ENCODE measurements at regions not wholly inside any gene's neighbourhood (a gene's known extent, or its start where the extent isn't known, plus 50 kb on each side); places are given as distances from the start of the nearest gene placed in this dataset.

- no peaks in the 10 kb centered on the region for H3K4me1 ChIP-seq (ENCODE audit: low read depth)
- TF ChIP-seq CTCF (IDR thresholded peaks at IDR 0.05): no peak
- ATAC-seq (no peak), DNase-seq (no peak)
- intact Hi-C loops (cut with DNase I, micrococcal nuclease): no loop called here
- H3K9me3 ChIP-seq: peaks cover 4% of the 10 kb centered on the region
- no peaks in the 10 kb centered on the region for H3K36me3 ChIP-seq (ENCODE audit: low read depth)
- no peak overlapping the region for H3K4me3 ChIP-seq
Measured at GRCh38 chr20:21874921-21875320, 169.5 kb downstream of the PAX1 start.

GRCh38 chr20:21874127-21874526 is 168.7 kb downstream of the PAX1 start:
- no peak overlapping the region for H3K4me3 ChIP-seq
- no peaks in the 10 kb centered on the region for H3K36me3 ChIP-seq (ENCODE audit: low read depth)
- ATAC-seq (no peak), DNase-seq (no peak)
- TF ChIP-seq CTCF (IDR thresholded peaks at IDR 0.05): no peak
- intact Hi-C loops (cut with DNase I, micrococcal nuclease): no loop called here
- H3K9me3 ChIP-seq: peaks cover 4% of the 10 kb centered on the region
- no peaks in the 10 kb centered on the region for H3K4me1 ChIP-seq (ENCODE audit: low read depth)

DNA sequence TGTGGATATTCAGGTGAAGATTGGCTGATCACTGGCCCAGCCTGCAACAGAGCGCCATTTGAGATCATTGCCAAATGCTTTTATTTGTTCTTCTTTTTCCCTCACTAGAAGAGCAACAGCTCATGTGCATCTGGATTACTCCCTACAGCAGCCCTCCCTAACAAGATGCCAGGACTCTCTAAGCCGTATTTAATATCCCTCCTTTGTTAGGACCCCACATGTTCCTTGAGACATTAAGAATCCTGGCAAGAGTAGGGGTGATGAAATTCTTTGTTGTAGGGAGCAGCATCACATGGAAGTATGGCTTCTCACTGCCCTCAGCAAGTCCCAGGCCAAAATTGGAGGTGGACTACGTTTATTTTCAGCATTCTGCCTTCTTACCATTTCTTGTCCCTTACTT is 167.8 kb downstream of the PAX1 start:
- Histone ChIP-seq H3K36me3 (ENCODE audit: low read depth) (no peaks in the 10 kb centered on the region), H3K4me1 (ENCODE audit: low read depth) (no peaks in the 10 kb centered on the region), H3K9me3 (peaks cover 4% of the 10 kb centered on the region), H3K4me3 (no peak overlapping the region)
- ATAC-seq (no peak), DNase-seq (no peak)
- intact Hi-C loops (cut with DNase I, micrococcal nuclease): no loop called here
- no peak for TF ChIP-seq CTCF (IDR thresholded peaks at IDR 0.05)

GRCh38 chr20:21867811-21868210 is 162.3 kb downstream of the PAX1 start:
- no peak for TF ChIP-seq CTCF (IDR thresholded peaks at IDR 0.05)
- intact Hi-C loops (cut with DNase I, micrococcal nuclease): no loop called here

DNA sequence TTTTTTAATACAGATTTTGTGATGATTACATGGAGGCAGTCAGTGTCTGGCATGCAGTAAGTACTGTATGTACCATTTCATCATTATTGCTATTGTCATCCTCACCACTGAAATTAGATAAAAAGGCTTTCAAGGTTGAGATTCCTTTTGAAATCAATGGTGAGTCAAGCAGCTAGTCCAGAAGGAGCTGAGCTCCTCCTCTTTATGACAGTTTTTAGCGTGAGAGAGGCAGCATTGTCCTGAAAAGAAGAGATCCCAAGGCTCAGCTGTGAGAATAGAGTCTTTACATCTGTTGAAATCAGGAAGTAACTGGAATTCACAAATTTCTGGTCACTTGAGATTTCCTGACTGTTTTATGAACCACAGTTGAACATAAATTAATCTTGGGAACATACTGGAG is 161.9 kb downstream of the PAX1 start:
- Histone ChIP-seq H3K4me1 (ENCODE audit: low read depth) (no peaks in the 10 kb centered on the region), H3K9me3 (peaks cover 4% of the 10 kb centered on the region), H3K4me3 (no peak overlapping the region), H3K36me3 (ENCODE audit: low read depth) (no peaks in the 10 kb centered on the region)
- DNase-seq (no peak), ATAC-seq (no peak)
- intact Hi-C loops (cut with DNase I, micrococcal nuclease): no loop called here
- TF ChIP-seq CTCF (IDR thresholded peaks at IDR 0.05): no peak

More at GRCh38 chr20:21867811-21868210, 162.3 kb downstream of the PAX1 start:
- no peaks in the 10 kb centered on the region for H3K4me1 ChIP-seq (ENCODE audit: low read depth)
- H3K36me3 ChIP-seq (ENCODE audit: low read depth): no peaks in the 10 kb centered on the region
- no peak for DNase-seq
- H3K9me3 ChIP-seq: peaks cover 4% of the 10 kb centered on the region
- H3K4me3 ChIP-seq: no peak overlapping the region
- ATAC-seq: no peak

- intact Hi-C loops (cut with DNase I, micrococcal nuclease): no loop called here
- Histone ChIP-seq H3K4me3 (no peak overlapping the region), H3K4me1 (ENCODE audit: low read depth) (no peaks in the 10 kb centered on the region), H3K9me3 (peaks cover 8% of the 10 kb centered on the region), H3K36me3 (ENCODE audit: low read depth) (no peaks in the 10 kb centered on the region)
- no peak for ATAC-seq
- DNase-seq: no peak
- TF ChIP-seq CTCF (IDR thresholded peaks at IDR 0.05): no peak
Measured at GRCh38 chr20:21862956-21863355, 157.5 kb downstream of the PAX1 start.
